ENCODE measurements at regions not wholly inside any gene's neighbourhood (a gene's known extent, or its start where the extent isn't known, plus 50 kb on each side); places are given as distances from the start of the nearest gene placed in this dataset.

DNA sequence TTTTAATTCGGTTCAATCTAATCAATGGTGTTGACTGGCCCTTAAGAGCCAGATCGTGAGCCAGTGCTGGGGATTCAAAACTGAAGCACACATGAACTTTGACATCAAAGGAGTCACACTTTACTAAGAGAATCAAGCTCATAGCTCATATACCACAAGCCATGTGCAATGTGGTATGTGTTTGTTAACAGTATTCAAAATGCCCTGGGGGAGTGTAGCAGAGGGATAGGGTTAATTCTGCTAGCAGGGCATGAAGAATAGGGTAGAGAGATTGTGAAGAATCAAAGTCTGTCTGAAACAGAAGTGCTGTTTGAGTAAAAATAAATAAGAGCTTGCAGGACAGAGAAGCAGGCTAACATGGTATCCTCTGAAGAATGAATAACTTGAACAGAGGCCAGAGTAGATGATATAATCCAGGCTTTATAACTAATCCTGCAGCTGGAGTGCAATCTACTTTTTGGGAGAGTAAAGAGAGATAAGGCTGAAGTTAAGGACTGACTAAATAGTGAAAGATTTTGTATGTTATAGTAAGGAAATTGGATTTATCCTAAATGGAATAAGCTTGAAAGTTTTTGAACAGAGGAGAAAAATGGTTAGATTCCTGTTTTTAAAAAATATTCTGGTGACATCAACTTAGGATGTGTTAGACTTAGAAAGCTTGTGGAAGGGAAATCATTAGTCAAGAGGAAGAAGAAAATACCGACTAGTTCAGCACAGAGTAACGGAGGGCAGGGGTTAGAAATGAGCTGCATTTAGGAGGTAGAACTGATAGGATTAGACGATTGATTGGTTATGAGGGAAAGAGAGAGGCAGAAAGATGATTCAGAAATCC, 292.0 kb downstream of the NFKBIZ start:
- FAIRE-seq, result no peak
- no peak for DNase-seq (ENCODE audit: insufficient read length, low spot score)

- FAIRE-seq (no peak), DNase-seq (ENCODE audit: insufficient read length, low spot score) (no peak)
Measured at GRCh38 chr3:102141928-102142239, 292.6 kb downstream of the NFKBIZ start.

- FAIRE-seq, result no peak
- no peak for DNase-seq (ENCODE audit: insufficient read length, low spot score)
Measured at GRCh38 chr3:102142379-102143060, 292.3 kb upstream of the ZPLD1 start.

GRCh38 chr3:102143536-102143935, 291.3 kb upstream of the ZPLD1 start:
- no peak for DNase-seq (ENCODE audit: insufficient read length, low spot score)
- no peak for FAIRE-seq

- DNase-seq (ENCODE audit: insufficient read length, low spot score) (no peak), FAIRE-seq (no peak)
Measured at GRCh38 chr3:102144063-102144462, 290.8 kb upstream of the ZPLD1 start.

GRCh38 chr3:102148598-102149337, 286.0 kb upstream of the ZPLD1 start:
- DNase-seq (ENCODE audit: insufficient read length, low spot score) (no peak), FAIRE-seq (no peak)

- FAIRE-seq (no peak), DNase-seq (ENCODE audit: insufficient read length, low spot score) (no peak)
Measured at GRCh38 chr3:102151935-102152334, 282.9 kb upstream of the ZPLD1 start.

DNA sequence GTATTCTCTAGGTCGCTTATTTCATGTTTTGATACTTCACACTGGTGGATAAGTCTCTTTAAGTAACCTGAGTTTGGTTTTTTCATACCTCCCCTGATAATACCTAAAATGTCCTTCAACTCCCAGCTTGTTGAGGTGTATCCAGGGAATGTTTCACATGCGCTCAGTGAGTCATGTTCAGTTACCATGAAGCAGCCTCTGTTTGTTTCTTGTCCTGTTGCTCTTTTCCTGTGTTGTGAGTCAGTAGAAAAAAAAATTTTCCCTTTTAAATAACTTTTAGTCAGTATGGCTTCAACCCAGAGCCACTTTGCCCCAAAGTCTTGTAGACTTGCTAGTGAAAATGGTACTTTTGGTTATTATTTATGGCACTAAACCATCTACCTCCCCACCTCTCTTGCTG, 278.4 kb upstream of the ZPLD1 start:
- no peak for FAIRE-seq
- no peak for DNase-seq (ENCODE audit: insufficient read length, low spot score)

DNA sequence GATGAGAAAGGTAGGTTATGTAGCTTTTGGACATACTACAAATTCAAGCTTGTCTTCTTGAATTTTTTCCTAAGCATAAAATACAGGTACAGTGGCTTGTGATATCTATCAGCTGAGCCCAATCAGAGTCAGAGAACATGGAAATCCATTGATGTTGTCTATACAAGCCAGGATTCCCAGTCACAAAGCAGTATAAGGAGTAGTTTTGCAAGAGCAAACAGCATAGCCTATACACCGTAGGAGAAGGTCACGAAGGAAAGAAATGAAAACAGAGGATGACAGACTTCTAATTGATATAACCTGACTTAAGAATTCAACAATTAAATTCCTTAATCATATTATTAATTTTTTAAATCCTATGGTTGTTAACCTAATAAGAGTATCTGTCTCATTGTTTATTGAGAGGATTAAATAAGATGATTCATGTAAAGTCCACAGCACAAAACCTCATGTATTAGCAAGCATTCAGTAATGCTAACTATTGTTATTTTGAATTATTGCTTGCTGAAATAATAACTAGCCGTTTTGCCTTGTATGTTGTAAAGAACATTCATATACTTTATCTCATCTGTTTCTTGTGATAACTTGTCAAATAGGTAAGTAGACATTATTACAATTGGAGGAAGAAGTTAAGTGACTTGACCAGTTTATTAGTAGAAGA, 276.6 kb upstream of the ZPLD1 start:
- no peak for DNase-seq (ENCODE audit: insufficient read length, low spot score)
- FAIRE-seq, result no peak

DNA sequence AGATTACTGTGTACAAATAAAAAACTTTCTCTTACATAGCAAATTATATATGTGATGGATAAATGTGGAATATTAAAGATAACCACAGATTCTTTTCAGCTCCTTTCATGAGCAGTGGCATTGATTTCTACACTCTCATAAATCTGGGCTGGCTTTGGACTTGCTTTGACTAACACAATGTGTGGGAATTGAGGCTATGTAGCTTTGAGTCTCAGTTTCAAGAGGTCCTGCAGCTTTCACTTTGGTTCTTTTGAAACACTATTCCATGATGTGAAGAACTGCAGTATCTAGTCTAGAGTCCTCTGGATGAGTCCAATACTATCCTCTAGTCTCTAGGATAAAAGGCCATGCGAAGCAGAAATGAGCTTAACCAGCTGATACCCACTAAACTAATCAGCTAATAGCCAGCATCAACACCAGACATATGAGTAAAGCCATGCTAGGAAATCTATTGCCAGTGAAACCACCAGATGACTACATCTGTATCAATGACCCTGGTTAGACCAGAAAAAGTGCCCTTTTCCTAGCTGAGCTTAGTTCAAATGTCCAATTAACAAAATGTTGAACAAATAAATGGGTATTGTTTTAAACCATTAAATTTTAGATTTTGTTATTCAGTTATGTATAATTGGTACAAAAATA, 274.9 kb upstream of the ZPLD1 start:
- DNase-seq (ENCODE audit: insufficient read length, low spot score), result no peak
- peak; percentile 60 for FAIRE-seq

DNA sequence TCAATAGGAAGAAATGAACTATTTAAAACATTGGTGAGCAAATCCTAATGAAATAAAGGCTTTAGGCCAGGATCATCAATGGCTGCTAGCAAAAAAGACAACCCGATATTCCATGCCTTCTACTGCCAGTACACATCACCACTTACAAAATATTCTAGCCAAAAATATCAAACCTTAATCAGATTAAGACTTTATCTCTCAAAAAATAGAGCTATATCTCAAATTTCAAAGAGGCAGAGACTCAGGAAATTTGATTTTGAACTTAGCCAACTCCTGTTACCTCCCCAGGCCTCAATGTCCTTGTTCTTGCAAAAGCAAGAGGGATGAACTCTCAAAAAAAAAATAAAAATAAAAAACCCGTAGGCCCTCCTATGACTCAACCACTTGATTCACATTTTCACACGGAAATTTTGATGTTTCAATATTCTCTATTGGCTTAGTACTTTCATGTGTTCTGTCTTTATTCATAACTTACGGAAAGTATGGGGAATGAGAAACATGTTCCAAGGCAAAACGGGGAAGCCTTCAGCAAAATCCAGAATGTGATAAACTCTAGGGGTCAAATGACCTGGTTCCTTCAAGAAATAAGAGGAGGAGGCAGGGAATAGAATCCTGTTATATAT, 273.3 kb upstream of the ZPLD1 start:
- DNase-seq (ENCODE audit: insufficient read length, low spot score) (no peak), FAIRE-seq (no peak)

GRCh38 chr3:102162251-102162650, 272.6 kb upstream of the ZPLD1 start:
- DNase-seq (ENCODE audit: insufficient read length, low spot score) (no peak), FAIRE-seq (no peak)

- DNase-seq (ENCODE audit: insufficient read length, low spot score), result no peak
- FAIRE-seq, result no peak
Measured at GRCh38 chr3:102163039-102163817, 271.6 kb upstream of the ZPLD1 start.

DNA sequence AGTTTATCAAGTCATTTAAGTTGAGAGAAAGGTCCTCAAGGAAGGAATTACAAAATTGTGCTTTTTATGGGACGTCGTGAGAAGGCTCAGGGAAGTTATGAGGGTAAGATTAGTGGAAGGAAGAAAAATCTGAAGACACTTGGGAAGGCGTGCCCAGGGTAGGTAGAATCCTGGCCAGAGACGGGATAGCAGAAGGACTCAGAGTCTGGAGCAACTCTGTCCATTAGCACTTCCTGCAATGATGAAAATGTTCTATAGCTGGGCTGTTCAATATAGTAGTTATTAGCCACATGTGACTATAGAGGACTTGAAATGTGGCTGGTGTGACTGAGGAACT, 271.0 kb upstream of the ZPLD1 start:
- DNase-seq (ENCODE audit: insufficient read length, low spot score), result no peak
- no peak for FAIRE-seq

DNA sequence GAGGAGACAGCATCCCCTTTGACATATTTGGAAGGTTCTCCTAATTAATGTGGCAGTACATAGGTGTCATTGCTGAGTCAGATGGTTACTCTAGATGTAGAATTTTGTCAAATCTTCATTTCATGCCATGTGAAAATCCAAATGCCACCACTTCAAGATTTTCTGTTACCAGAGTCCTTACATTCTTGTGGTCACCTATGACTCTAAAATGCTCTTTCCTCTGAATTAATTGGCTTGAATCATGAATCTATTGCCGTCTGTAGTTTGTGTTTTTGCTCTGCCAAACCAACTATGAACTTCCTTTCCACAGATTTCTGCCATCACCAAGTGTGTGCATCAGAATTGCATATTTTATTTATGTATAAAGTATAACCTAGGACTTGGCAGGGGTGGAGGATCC, 269.4 kb upstream of the ZPLD1 start:
- DNase-seq (ENCODE audit: insufficient read length, low spot score), result no peak
- FAIRE-seq, result no peak

- FAIRE-seq (no peak), DNase-seq (ENCODE audit: insufficient read length, low spot score) (no peak)
Measured at GRCh38 chr3:102169915-102170479, 264.8 kb upstream of the ZPLD1 start.

DNA sequence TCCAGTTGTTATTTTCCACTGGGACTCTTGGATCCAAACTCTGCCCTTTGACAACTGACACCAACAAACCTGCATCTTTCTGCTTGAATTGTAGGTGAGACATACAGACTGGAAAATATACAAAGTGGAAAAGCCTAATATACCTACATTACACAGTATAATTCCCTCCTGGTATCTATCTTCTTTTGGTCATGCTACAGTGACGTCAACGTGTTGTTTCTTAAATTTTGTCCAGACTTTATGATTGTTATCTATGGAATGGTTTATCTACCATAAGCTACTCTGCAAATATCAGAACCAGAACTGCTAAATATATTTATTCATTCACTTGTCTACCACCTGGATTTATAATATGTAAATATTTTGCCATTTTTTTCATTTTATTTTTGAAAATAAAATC, 264.3 kb upstream of the ZPLD1 start:
- no peak for DNase-seq (ENCODE audit: insufficient read length, low spot score)
- FAIRE-seq, result no peak

DNA sequence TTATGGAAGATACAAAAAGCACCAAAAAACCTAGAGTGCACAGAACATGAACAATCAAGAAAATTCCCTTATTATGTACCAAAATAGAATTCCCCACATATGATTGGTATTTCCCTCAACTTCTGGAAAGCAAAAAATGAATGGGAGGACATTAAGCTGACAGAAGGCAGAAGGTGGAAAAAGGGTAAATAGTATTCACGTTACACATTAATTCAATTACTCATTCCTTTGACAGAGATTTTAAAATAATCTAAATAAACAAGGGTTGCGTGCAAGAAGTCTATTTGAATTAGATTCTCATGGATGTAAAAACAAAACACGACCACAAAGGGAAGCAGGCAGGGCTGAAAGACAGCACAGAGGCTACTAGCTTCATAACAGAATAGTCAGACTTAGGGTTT, 260.5 kb upstream of the ZPLD1 start:
- no peak for DNase-seq (ENCODE audit: insufficient read length, low spot score)
- no peak for FAIRE-seq

DNA sequence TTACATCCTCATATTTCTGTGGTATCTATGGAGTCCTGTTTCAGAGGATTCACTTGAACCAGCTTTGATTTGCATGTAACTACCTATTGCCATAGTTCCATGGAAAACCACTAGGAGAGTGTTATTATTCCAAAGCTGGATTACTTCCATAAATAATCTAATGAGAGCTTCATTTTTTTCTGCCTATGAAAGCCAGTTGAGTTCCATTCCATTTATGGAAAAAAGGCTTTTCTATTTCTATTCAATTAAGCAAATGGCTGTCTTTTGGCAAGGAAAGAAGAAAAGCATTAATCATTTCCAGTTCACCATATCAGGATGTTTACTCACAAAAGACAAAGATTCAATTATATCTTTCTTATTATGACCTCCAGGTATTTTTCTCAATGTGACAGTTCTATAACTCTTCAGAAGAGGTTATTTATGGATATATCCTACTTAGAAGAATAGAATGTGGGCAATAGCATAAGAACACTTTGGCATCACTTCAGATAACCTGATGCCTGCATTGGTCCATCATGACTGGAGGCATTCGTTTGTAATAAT, 259.9 kb upstream of the ZPLD1 start:
- no peak for DNase-seq (ENCODE audit: insufficient read length, low spot score)
- no peak for FAIRE-seq

Data from GM19239 (cell line).